ENCODE measurements at regions not wholly inside any gene's neighbourhood (a gene's known extent, or its start where the extent isn't known, plus 50 kb on each side); places are given as distances from the start of the nearest gene placed in this dataset.

DNA sequence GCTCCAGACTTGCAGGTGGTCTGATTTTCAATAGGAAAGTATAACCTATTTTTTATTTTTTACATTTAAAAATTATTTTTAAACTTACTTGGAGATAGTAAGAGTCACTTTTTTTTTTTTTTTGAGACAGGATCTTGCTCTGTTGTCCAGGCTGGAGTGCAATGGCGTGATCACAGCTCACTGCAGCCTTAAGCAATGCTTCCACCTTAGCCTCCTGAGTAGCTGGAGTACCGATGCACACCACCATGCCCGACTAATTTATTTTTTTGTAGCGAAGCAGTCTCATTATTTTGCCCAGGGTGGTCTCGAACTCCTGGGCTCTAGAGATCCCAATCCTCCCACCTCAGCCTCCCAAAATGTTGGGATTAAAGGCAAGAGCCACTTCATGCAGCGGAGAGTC, 84.8 kb upstream of the RALY start (continued):
- TF ChIP-seq SIN3A (conservative IDR thresholded peaks at IDR 0.05 in 1 of 2, IDR thresholded peaks at IDR 0.05 in 1 of 2; ENCODE audit: low read depth in 1 of 2, low read length in 2 of 2) = no peak
- no peak for TF ChIP-seq KDM1A (IDR thresholded peaks at IDR 0.05; ENCODE audit: borderline replicate concordance, low read length)
- TF ChIP-seq BCL11A (IDR thresholded peaks at IDR 0.05; ENCODE audit: low read depth in 2 of 2, low read length in 2 of 2) = no peak
- TF ChIP-seq FOSL1 (IDR thresholded peaks at IDR 0.05; ENCODE audit: insufficient read depth, low read depth, low read length) = no peak
- TF ChIP-seq RXRA (IDR thresholded peaks at IDR 0.05; ENCODE audit: insufficient read depth, low read depth, low read length) = no peak
- no peak for TF ChIP-seq JUN (IDR thresholded peaks at IDR 0.05; ENCODE audit: low read depth, low read length)
- no peak for TF ChIP-seq JUND (IDR thresholded peaks at IDR 0.05; ENCODE audit: low read length)

Data from H1 (cell line).